OCI-LY1 (cell line): ENCODE measurements at regions not wholly inside any gene's neighbourhood (a gene's known extent, or its start where the extent isn't known, plus 50 kb on each side); places are given as distances from the start of the nearest gene placed in this dataset.

Experiments
- CTCF ChIP-seq: fragments of 200-600 bp; sonication (generic), shearing (Covaris generic); IDR thresholded peaks from 2 replicates; pipeline ENCODE4 v1.5.1; 2017; ENCODE audit warnings: mild to moderate bottlenecking, antibody characterized with exemption, low read length, moderate library complexity, mixed read lengths
- EZH2 ChIP-seq: fragments of 200-600 bp; sonication (generic), shearing (Covaris generic); IDR thresholded peaks from 2 replicates; pipeline ENCODE4 v1.8.0; 2017; ENCODE audit warnings: borderline replicate concordance, mixed run types, mild to moderate bottlenecking, antibody characterized with exemption, low read length, moderate library complexity, mixed read lengths

DNA sequence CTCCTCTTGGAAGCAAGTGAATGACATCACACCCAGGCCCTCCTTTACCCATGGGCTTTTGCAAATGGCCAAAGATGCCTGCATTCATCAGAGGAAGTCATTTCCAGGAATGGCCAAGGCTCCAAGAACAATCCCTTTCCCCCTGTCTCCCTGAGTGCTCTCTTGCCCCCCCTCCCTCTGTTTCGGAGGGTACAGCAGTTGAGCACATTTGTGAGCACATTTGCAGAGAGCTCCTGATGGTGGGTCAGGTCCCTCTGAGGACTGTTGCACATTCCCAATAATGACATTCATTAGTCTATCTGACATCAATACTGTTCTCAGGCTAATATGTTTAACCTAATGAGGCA, 113.4 kb downstream of the MATN1 start:
- no peak for TF ChIP-seq CTCF
- TF ChIP-seq EZH2: no peak
